NCI-H128 (cell line): ENCODE measurements at regions not wholly inside any gene's neighbourhood (a gene's known extent, or its start where the extent isn't known, plus 50 kb on each side); places are given as distances from the start of the nearest gene placed in this dataset.

Experiments
- DNase-seq: peaks from one replicate; lab custom pipeline; 2025; ENCODE audit not compliant: unreplicated experiment; lab: John Stamatoyannopoulos, UW

- no peak for DNase-seq
These were observed 241.6 kb upstream of the MKI67 start for GRCh38 chr10:128367807-128368206.

DNA sequence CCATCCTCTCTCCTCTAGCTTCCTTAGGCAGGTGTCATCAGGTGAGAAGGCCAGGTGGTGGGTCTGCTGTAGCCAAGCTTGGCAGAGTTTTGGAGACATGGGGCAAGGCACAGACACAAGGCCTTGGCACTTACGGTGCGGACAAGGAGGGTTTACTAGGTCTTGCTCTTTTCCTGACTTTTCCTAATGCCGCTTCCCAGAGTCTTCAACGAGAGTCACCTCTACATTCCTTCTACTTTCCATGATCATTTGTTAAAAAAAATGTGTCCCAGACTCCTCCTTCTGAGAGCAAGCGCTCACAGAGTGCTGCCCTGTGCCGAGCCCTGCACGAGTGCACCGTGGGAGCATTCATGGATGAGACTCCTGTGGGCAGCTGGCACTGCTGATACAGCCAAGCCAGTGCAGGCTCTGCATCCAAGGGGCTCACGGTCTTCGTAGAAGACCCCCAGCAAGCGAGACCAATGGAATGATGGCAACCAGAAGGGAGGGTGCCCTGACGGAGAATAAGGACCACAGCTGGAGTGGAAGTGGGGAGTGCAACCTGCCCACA lies 243.0 kb upstream of the MKI67 start:
- DNase-seq = no peak

DNA sequence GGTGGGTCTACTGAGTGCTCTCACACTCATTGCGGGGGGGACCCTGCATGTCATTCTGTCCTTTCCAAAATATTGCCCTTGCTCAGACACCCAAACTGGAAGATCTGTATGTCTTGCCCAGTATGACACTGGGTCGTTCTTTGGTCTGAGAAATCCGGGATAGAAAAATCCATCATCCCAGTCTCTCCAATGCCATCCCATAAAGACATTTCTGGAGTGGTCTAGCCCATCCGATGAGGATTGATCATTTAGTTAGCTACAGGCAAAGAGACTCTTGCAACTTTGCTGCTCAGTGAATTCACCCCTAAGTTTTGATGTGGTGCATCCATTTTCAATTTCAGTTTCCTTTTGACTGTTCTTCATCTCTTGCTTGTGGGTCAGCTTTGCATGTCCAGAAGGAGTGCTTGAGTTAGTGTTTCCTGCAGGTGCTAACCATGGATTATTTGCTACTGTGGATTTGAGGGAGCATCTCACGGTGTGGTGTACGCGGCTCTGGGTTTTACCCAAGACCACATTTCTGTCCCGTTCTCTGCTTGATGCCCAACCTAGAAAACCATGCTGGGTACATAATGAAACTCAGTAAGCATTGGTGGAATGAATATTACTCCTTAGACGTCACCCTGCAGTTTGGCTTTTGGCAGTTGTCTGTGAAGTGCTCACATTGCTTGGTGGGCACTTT lies 247.0 kb upstream of the MKI67 start:
- DNase-seq = no peak

DNA sequence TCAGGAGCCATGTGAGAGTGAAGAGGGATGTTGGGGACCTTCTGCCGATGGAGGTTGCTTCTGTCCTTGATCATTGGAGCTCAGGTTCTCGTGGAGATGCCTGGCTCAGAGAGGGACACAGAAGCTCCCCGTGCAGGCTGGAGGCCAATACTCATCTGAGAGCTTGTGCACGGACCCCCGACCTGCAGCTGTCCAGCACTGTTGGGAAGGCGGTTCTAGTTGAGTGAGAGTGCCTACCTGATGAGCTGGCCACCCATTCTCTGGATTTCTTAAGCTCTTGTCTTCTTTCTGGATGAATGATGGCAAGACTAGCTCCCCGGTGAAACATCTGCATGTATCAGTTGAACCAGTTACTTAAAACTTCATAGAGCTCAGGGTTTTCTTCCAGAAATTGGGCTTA lies 247.6 kb upstream of the MKI67 start:
- DNase-seq = no peak

DNA sequence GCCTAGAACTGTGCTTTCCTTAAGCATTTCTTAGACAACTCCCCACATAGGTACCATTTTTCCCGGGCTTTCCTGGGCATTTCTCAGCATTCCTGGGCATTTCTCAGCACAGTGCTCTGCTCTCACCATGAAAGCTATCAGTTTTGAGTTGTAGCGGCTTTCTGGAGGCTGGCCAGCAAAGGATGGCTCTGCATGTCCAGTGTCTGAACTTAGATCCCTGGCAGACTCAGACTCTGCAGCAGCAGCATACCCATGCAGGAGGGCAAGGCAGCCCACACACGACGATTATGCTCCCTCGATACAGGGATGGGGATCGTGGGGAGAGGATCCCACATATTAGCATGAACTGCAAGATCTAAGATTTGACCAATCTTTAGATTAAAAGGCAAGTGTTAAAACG lies 248.9 kb upstream of the MKI67 start:
- DNase-seq = no peak

GRCh38 chr10:128377364-128377987 lies 251.3 kb upstream of the MKI67 start:
- no peak for DNase-seq

- DNase-seq = no peak
These were observed 251.8 kb upstream of the MKI67 start for GRCh38 chr10:128377988-128378387.

- DNase-seq = no peak
These were observed 254.7 kb upstream of the MKI67 start for GRCh38 chr10:128380946-128381345.

DNA sequence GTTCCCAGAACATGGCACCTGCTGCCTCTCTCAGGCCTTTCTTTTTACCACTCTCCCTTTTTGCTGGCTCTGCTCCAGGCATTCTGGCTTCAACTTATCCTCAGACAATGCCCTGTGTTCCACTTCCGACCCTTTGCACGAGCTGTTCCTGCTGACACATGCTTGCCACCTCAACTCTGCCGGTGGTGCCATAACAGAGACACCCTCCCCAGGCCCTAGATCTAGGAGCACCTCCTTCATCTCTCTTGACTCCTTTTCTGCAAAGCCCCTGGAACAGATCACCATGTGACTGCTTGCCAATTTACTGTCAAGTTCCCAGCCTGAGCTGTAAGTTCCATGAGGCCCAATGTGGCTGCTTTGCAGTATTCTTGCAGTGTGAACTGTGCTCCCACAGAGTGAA lies 256.0 kb upstream of the MKI67 start:
- DNase-seq = no peak

DNA sequence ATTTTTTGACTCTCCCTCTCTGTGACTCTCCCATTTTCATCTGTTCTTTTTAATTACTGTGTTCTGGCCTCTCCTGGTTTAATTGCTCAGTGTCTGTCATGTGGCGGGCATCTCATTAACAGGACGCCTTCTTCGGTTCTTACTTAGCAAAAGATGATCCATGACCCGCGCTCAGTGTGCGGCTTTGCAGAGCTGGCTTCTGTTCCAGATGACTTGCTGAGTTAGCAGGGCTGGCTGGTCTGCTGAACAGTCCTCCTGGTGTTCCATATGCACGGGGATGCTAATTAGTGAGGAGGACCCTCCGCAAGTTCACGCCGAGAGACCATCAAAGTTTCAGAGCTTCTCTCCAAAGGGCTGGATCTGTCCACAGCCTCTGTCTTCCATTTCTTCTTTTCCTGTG lies 258.6 kb upstream of the MKI67 start:
- no peak for DNase-seq

- DNase-seq = no peak
These were observed 260.0 kb upstream of the MKI67 start for GRCh38 chr10:128386231-128386630.

GRCh38 chr10:128386816-128387604 lies 260.8 kb upstream of the MKI67 start:
- DNase-seq = no peak

DNA sequence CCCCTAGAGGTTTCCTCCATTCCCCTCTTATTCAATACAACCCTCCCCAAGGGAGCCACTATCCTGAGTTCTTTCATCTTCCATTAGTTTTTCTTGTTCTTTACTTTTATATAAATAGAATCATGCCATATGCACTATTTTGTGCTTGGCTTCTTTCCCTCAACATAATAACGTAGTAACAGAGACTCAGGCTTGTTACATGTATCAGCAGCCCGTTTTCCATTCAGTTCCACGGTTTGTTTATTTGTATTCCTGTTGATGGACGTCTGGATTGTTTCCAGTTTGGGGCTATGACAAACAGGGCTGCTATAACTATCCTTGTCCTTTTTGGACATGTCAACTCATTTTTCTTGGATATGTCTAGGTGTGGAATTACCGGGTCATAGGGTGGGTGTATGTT lies 264.4 kb upstream of the MKI67 start:
- no peak for DNase-seq

- no peak for DNase-seq
These were observed 267.3 kb upstream of the MKI67 start for GRCh38 chr10:128393546-128393945.

DNA sequence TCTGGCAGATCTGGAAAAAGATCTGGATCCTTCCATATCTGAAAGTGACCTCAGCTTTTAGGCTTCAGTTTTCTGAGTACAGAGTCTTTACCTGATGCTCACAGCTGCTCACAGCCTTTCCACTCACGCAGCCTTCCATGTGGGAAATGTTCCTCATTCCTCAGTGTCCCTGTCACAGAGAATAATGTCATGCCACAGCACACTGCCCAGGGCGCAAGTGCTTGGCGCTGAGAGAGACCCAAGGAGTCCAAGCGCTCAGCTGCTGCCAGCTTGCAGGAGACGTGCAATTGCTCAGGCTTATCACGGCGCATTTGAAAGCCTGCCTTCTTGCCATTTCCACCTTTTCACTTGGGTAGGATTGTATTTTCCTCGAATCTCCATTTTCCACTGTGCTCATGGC lies 271.9 kb upstream of the MKI67 start:
- no peak for DNase-seq

- DNase-seq = no peak
These were observed 272.8 kb upstream of the MKI67 start for GRCh38 chr10:128398999-128399398.

- DNase-seq = no peak
These were observed 274.3 kb upstream of the MKI67 start for GRCh38 chr10:128400564-128400963.

- no peak for DNase-seq
These were observed 279.2 kb upstream of the MKI67 start for GRCh38 chr10:128405450-128405849.

DNA sequence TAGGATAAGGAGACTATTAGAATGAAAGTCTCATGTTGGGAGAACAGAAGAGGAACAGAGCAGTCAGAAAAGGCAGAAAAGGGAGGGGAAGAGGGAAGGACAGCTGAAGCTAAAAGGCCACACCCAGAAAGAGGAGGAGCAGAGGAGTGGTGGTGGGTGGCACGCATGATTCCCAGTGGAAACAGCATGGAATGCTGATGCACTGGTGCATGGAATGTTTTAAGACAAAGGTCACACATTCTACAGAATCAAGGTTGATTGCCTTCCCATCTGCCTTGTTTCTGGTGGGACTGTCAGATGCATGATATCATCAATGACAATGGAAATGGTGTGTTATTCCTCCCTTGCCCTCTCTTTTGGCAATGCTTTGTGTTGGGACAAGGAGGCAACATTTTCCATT lies 285.4 kb upstream of the MKI67 start:
- no peak for DNase-seq

DNA sequence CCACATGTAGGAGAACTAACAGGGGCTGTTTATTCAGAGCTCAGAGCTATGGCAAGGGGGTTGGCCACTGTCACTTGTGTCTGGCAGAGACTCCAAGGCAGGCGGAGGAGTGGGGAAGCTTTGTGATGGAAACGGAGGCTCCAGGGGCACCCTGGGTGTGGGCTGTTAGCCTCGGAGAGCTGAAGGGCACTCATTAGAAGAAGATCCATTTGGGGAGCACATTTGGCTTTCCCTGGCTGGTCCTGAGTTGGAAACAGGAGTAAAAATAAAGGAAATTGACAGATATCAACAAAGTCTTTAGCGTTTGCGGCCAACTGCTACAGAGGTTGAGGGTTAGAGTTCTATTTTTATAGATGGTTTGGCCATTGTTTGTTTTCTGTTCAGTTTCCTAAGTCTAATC lies 288.3 kb upstream of the MKI67 start:
- no peak for DNase-seq

DNA sequence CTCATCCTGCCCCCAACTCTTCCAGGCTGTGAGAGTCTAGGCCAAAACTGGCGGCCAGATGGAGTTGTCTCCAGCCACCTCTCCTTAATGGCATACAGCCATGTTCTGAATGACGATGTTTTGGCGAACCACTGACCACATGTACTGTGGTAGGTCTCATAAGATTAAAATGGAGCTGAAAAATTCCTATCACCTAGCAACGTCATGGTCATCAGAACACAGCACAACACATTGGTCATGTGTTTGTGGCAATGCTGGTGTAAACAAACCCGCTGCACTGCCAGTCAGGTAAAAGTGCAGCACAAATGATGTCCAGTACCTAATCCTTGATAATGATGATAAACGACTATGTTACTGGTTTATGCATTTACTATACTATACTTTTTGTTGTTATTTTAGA lies 290.0 kb upstream of the MKI67 start:
- no peak for DNase-seq

- DNase-seq = no peak
These were observed 291.6 kb upstream of the MKI67 start for GRCh38 chr10:128417826-128418225.
